Activated CD4-positive, alpha-beta T cell treated with anti-CD3 and anti-CD28 coated beads for 48 hours (primary cell): ENCODE measurements at regions not wholly inside any gene's neighbourhood (a gene's known extent, or its start where the extent isn't known, plus 50 kb on each side); places are given as distances from the start of the nearest gene placed in this dataset.

Source experiments
- DNase-seq: peaks from one replicate; pipeline ENCODE4 v3.0.0-alpha.2; 2020

- no peak for DNase-seq
These were observed 250.9 kb upstream of the FMN2 start for GRCh38 chr1:239840790-239841189.

DNA sequence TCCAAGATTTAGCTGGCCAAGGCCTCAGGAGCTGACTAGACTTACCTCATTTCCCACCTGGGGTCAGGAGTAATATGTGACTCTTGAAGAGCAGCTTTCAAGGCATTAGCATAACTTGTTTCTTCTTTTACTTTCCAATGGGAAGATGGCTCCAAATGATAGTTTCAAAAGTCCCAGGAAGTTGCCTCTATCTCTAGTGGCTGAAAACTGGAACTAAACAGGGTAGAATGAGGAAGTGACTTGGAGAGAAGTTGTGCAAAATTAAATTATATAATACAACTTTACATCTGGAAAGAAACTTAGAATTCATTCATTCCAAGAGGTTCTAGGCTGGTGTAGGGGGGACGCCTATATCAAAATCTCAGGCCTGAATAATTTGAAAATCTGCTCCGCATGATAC is 250.1 kb upstream of the FMN2 start:
- DNase-seq = no peak

DNA sequence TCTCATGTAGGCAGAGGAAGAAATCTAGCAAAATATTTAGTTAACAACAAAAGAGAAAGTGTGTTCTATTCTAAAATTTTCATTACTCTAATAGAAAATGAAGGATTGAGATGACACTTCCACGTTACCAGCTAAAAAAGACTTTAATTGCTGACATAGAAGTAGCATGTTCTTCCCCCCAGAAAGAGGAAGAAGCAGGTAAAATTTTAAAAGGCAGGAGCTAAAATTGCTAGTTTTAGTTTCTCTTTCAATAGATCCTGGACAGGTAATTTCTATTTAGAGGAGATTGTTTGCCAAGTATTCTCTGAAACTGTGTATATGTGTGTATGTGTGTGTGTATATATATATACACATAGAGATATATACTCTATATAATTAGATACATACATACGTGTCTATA is 248.1 kb upstream of the FMN2 start:
- DNase-seq = no peak

DNA sequence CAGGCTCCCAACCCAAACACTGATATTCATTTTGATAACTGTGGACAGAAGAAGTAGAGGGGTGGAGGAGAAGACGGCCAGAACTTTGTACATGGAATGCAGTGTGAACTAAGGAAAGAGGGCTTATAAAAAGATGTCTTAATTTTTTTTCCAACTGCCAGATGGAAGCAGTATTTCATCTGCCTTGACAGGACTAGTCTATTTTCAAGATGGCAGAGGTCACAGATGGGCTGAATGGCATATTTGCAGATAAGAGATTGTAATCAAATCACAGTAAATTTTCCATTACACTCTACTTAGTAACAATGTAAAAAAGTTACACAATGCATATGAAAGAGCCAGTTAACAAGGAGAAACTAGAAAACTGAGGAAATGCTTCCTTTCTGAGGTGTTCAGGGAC is 246.8 kb upstream of the FMN2 start:
- DNase-seq = no peak

DNA sequence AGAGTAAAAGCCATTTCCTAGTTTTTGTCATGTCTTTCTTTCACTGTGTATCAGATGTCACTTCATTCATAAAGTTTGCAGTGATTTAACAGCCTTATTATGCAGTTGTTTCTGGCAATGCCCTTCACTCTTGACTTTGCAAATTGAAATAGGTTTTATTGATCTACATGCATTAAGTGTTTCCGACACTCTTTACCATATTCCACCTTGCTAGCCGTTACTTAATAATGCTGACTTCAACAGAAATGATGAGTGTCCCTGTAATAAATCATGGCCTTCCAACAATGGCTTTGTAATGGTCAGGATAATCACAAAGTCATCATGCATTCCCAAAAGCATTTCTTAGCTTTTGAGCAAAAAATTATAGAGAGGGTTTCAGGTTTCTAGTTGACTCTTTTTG is 236.8 kb upstream of the FMN2 start:
- DNase-seq = no peak

DNA sequence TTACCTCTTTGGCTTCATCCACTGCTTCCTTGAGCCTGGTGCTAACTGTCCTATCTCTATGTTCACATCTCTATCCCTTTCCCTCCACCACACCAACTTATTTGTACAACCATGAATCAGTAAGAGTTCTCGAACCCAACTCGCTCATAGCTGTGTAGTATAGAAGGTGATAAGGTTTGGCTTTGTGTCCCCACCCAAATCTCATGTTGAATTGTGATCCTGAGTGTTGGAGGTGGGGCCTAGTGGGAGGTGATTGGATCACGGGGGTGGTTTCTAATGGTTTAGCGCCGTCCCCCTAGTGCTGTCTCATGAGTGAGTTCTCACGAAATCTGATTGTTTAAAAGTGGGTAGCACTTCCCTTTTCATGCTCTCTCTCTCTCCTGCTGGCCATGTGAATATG is 235.6 kb upstream of the FMN2 start:
- no peak for DNase-seq

- no peak for DNase-seq
These were observed 234.8 kb upstream of the FMN2 start for GRCh38 chr1:239856924-239857323.

DNA sequence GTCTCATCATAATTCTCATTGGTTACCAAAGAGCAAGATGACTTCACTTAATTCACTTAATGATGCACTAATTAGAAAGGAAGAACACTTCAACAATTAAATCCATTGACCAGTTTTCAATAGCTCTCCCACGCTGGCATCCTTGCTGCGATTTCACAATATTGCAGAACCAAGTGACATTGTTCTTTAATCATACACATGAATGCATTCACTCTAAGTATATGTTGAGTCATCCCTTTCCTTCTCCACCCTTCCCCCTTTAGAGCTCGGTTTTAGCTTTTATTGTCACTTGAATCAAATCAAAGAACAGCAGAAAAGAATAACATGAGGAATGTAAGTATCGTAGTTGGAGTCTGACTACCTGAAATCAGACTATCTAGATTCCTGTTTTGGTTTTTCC is 233.6 kb upstream of the FMN2 start:
- DNase-seq = no peak

DNA sequence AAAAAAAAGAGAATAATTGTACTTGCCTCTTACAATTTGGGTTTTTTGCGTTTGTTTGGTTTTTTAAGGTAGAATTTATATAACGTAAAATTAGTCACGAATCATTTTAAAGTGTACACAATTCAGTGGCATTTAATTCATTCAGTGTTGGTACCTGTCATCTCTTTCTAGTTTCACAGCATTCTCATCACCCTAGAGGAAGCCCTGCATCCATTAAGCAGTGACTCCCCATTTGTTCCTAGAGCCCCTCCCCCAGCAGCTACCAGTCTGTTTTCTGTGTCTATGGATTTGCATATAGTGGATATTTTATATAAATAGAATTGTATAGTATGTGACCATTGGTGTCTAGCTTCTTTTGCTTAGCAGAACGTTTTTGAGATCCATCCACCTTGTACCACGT is 233.2 kb upstream of the FMN2 start:
- DNase-seq = no peak

DNA sequence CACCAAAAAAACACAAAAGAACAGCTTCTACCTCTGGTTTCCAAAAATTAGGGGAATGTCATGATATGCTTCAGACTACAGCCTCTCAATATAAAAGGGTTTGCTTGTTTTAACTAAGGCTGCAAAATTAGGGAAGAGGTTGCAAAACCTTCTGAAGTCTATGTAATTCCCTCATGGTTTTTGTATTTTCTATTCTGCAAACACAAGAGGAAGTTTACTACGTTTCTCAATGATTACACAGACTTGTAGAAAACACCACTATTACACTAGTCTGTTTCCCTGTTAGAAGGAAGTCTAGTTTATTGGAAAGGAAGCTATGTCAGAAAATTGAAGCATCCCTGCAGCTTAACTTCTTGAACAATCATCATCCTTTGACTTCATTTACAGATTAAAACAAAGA is 229.7 kb upstream of the FMN2 start:
- no peak for DNase-seq

DNA sequence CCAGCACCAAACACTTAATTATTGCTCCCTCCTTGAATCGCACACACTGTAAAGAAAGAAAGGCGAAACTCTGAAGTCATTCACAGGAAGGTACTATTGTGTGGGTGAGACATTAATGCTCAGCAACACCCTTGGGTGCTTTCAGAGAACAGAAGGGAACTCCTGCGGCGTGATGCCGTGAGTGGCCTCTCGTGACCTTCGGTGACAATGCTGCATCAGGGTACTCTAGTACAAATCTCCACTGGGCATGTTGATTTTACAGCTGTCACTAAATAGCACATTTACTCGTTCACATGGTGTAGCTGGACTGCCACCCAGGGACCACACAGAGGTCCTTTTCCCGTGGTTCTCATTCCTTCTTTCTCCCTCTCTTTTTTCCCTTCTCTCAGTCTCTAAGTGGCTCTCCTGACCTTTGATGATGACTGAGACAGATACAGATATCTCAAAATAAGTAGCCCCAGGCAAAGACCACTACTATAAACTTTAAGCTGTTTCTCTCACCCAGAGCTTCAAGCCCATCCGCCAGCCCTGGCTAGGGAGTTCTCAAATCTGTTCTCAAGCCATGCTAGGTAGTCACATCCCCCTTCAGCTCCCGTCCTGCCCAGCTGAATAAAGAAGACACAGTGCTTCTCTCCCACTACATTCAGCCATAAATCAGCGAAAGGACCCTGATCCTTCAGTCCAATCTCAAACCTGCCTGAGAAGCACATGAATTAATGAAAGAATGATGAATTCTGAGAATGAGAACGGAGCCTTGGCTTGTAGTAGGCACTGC is 223.4 kb upstream of the FMN2 start:
- no peak for DNase-seq

GRCh38 chr1:239870194-239870593 is 221.5 kb upstream of the FMN2 start:
- no peak for DNase-seq

DNA sequence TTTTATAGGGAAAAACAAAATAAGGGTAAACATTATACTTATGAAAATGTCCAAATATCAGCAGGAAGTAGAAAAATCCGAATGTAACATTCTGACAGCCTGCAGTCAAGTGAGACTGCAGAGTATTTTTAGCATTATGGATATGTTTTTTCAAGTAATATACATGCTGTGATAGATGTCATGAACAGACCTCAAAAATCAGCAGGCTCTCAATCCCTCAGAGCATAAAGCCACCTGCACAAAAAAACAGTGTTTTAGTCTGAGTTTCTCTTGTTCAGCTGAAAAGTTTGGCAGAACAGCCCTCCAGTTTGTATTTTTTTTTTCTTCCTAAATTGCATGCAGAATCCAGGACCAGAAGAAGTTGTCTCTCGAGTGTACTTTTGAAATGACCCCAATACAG is 219.1 kb upstream of the FMN2 start:
- no peak for DNase-seq

DNA sequence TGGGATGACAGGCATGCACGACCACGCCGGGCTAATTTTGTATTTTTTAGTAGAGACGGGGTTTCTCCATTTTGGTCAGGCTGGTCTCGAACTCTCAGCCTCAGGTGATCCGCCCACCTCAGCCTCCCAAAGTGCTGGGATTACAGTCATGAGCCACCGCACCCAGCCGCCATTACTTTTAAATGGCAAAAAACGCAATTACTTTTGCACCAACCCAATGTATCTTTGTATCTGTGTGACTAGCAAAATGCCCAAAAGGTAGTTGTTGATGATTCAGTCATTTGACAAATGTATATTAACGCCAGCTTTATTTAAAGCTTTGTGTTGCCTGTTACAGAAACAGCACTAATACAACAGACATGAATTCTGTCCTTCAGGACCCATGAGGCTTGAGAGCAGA is 216.9 kb upstream of the FMN2 start:
- no peak for DNase-seq

DNA sequence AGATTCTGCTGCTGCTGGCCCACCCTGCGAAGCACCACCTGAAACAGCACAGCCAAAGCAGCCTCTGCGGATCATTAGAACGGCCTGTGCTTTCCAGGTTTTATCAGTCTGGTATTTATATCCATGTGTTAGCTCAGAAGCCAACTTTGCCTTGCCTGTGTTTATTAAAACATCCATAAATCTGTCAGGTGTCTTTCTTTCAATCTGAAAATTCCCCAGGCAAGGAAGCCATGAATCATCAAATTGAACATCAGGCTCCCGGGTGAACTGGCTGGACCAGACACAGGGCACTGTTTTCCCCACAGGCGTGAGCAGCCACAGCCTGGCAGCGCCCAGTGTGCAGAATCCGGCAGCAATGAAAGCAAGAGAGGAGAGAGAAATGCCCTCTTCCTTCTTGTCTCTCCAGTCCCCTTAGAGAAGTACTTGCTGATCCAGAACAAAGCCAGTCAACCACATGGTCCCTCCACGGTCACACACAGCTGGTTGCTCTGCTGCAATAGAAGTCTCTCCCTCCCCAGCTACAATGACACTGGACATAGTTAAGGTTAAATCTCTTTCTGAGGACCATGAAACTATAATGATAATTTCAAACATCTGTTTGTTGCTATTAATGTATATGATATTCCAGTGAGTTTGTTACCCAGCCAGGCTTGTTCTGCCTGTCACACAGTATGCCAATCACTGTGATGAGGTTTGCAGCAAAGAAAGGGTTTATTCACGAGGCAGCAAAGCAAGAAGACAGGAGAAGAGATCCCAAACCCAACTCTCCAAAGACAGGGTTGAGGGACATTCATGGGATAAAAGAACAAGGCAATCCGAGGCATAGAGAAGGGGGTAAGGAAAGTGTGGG is 212.1 kb upstream of the FMN2 start:
- DNase-seq = no peak

DNA sequence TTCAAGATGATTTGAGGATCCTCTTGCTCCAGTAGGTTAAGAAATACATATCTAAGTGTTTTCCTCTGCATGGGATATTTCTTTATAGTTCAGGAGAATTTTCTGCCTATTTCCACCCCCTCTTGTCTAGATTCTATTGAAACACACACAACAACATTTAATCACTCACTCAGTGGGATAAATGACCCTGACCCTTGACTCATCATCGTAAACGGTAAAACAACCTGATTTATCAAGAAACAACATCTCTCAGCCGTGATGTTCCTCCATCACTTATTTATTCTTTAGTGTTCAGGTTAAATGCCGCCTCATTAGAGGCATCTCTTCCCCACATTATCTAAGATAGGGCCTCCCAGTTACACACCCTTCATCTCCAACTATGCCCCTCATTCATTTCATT is 208.7 kb upstream of the FMN2 start:
- no peak for DNase-seq

DNA sequence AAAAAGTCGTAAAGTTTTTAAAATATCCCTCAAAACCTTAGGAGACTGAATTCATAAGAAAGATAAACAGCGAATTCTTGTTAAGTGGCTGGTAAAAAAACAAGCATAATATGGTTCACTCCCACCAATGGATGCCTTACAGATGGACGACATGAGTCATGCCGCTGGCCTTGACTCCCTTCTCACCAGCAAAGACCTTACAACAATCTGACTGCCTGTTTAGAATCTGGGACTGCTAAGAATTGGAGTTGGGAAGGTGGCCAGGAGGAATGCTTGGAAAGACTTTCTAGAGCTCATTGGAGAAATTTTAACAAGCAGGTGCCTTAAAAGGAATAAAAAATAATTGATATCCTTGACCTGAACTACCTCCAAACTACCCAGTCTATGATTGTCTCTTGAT is 206.9 kb upstream of the FMN2 start:
- DNase-seq = no peak

GRCh38 chr1:239886266-239886665 is 205.4 kb upstream of the FMN2 start:
- DNase-seq = no peak

GRCh38 chr1:239888639-239889038 is 203.0 kb upstream of the FMN2 start:
- no peak for DNase-seq

DNA sequence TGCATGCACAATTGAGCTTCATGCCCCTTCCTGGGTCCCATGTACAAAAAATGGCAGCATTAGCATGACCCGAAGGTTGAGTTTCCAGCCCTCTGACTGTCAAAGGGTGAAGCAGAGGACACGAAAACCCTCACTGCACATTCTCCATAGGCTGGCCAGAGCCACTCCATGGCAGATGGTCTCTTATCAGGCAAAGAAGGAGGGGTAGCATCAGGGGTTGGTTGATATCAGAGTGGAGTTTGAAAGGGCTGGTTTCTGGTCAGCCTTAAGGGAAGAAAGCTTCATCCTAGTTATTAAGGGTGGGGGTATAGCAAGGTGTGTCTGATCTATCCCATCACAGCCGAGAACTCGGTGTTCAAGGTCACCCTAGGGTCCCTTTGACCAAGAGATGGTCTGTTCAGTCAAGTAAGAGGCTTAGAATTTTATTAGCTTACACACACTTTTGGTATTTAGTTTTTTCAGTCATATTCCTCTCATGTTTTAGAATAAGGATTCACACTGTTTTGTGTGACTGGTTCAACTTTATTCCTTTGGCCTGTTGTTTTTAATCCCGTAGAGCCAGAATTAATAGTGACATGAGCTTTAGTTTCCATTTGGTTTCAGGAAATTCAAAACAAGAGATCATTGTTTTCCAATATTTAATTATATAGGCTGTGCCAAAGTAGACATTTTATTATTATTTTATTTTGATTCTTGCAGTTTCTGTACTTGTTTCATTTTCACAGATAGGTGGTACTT is 199.9 kb upstream of the FMN2 start:
- no peak for DNase-seq

GRCh38 chr1:239892602-239893001 is 199.1 kb upstream of the FMN2 start:
- DNase-seq = no peak

- DNase-seq = no peak
These were observed 198.5 kb upstream of the FMN2 start for GRCh38 chr1:239893127-239893731.

GRCh38 chr1:239896569-239896968 is 195.1 kb upstream of the FMN2 start:
- DNase-seq = no peak
